ENCODE measurements at regions not wholly inside any gene's neighbourhood (a gene's known extent, or its start where the extent isn't known, plus 50 kb on each side); places are given as distances from the start of the nearest gene placed in this dataset.

DNA sequence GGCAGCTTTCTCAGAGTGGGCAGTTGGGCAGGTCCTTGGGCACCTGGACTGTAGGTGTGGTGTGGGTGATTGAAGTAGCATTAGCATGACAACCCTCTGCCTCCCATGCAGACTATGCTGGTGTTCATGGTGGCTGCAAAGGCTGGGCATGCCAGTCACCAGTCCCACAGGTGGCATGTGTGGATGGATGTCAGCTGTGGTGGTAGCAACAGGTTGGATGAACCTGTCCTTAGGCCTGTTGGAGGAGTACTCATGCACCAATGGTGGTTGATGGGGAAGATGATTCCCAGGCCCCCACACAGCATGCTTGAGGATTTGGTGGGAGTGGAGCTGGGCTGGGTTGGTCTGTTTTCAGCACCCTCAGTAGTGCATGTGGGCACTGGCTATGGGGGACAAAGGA lies 251.1 kb downstream of the PAX1 start:
- DNase-seq (ENCODE audit: low read depth in 2 of 2), result no peak

DNA sequence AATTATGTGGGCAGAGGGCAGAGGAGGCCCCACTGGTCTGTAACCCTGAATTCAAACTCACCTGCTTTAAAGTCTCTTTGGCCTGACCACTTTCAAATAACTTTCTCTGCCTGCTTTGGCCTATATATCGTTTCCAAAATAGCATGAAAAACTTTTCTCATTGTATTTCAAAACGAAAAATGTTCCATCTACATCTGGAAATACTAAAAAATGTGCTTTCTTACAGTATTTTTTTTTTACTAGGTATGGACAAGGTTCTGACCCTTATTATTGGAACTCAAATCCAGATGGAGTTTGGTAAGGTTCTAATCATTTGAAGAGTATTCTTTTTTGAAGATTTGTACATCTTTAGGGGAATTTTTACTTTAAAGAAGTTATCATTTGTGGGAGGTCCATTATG lies 241.9 kb downstream of the PAX1 start:
- no peak for DNase-seq (ENCODE audit: low read depth in 2 of 2)

DNA sequence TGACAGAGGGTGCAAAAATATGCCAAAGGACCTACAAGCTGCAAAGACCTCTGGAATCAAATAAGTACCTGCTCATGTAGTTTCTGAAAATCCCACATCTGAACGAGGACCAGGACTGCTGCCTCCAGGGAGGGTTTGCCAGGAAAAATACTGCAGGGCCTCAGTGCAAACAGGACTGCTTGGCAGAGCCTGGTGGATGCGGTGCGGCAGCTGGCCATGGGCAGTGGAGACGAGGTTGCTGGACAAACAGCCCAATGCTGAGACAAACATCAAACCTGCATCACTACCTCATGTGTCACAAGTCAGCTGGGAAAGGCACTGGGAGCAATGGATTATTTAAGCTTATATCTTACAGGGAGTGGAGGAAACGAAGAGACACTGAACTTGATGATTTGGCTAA lies 238.8 kb downstream of the PAX1 start:
- DNase-seq (ENCODE audit: low read depth in 2 of 2), result no peak

DNA sequence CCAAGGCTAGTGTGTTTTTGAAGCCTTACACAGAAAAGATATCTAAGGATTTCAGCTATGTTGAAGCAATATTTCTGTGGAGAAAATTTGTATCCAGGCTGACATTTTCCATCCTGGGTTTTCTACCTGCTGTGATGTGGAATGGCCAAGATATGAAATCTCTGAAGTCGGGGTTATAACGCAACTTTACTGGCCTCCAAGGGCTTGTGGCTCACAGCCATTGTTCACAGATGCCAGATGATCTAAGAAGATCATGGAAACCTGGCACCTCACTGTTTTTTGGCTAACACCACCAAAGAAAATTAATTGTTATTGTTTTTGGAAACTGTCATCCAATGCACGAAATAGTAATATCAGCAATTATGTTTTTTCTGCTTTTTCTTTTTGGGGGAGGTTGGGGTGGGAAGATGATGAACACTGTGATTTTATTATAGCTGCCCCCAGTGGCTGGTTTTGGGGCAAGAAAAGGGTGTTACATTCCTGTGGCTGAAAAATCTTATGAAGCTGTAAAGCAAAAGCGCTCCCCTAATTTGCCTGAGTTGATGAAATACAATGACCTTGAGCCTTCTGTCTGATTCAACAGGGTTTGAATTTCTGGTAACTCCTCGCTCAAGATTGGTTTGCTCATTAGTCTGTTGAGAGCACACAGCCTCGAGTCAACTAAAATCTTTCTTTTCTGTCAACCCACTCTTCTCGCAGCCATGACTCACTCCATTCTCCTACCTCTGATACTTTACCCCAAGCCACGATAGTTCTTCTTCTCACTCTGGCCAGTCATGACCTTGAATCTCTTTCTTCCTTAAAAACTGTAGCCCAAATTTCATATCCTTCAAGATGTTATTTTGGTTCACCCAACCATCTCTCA lies 236.7 kb downstream of the PAX1 start:
- DNase-seq (ENCODE audit: low read depth in 2 of 2), result no peak

DNA sequence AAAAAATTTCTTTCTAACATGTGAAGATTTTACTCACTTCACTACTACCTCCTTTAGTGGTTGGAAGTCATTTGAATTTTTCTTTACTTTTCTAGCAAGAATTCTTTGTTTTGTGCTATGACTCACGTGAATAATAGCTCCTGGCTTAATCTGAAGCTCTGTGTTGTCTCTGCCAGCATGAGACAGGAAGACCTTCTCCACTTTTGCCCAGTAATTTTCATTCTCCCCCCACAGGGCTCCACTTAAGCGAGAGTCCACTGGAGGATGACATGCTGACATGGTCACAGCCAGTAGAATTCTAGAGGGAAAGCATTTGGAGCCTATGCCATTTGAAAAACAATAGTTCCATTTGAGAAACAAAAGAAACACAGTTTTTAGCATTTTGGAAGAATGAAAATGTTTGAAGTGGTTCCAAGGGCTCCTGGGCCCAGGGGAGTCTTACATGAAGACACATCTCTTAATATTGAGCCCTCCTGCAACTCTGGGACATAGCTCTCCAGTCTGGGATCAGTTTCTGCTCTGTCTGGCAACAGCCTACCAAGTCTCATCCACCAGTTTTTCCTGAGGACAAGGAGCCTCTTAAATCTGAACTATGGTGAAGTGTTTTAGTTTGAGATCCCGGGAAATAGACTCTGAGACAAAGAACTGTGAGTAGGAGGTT lies 231.4 kb downstream of the PAX1 start:
- no peak for DNase-seq (ENCODE audit: low read depth in 2 of 2)

DNA sequence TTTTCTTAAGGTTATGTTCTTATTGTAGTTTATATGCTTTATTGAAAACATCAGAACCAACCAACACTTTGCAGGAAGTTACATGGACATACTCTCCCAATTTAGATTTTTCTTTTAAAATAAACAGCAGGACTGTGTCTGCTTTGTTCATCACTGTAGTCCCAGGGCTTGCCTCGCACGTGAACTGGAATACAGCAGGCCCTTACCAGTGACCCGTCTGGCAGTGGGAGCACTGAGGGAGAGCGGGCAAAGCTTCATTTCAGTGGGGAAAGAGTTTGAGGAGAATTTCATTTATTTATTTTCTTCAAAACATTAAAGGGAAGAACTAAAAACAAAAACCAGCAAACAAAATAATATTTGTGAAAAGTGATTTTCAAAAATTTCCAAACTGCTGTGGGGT lies 230.8 kb downstream of the PAX1 start:
- DNase-seq (ENCODE audit: low read depth in 2 of 2), result no peak

DNA sequence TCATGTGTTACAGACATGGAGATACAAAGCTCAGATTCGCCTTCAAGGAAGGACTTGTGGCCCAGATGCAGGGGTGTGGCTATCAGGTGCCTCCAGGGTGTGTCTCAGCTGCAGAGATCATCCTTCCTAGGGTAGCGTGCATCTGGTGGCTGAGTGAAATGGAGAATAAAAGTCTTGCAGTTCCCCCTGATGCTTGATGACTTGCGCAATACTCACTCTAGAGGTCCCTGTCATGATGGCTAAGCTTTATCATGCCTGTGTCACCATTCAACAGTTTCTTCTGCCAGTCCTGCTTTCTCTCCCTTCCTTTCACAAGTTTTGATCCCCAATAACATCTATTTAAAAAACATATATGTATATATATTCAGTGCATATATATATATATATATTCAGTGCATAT lies 228.1 kb downstream of the PAX1 start:
- no peak for DNase-seq (ENCODE audit: low read depth in 2 of 2)

- no peak for DNase-seq (ENCODE audit: low read depth in 2 of 2)
These were observed 215.8 kb downstream of the PAX1 start for GRCh38 chr20:21921251-21921650.

- DNase-seq (ENCODE audit: low read depth in 2 of 2), result no peak
These were observed 214.7 kb downstream of the PAX1 start for GRCh38 chr20:21920211-21920610.

DNA sequence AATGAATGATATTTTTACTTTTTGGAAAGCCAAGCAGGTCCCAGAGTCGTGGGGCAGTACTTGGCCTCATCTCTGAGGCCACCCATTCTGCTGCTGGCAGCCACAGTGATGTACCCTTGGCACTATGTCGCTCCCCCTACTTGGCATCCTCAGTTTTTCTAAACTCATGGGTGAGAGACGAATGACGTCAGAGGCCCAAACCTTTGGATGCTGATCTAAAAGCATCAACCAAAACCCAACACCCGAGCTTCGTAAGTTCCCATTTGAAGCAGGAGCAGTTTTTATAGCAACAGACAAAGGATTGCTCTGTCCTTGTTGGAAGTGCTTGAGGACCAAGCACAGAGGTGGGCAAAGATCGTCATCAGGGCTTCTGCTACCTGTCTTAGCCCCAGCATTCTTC lies 212.9 kb downstream of the PAX1 start:
- no peak for DNase-seq (ENCODE audit: low read depth in 2 of 2)

- no peak for DNase-seq (ENCODE audit: low read depth in 2 of 2)
These were observed 196.9 kb downstream of the PAX1 start for GRCh38 chr20:21902391-21902790.

- no peak for DNase-seq (ENCODE audit: low read depth in 2 of 2)
These were observed 196.2 kb downstream of the PAX1 start for GRCh38 chr20:21901470-21902275.

- no peak for DNase-seq (ENCODE audit: low read depth in 2 of 2)
These were observed 195.0 kb downstream of the PAX1 start for GRCh38 chr20:21900431-21900830.

GRCh38 chr20:21874921-21875320 lies 169.5 kb downstream of the PAX1 start:
- no peak for DNase-seq (ENCODE audit: low read depth in 2 of 2)

GRCh38 chr20:21874127-21874526 lies 168.7 kb downstream of the PAX1 start:
- no peak for DNase-seq (ENCODE audit: low read depth in 2 of 2)

GRCh38 chr20:21873291-21873690 lies 167.8 kb downstream of the PAX1 start:
- no peak for DNase-seq (ENCODE audit: low read depth in 2 of 2)

DNA sequence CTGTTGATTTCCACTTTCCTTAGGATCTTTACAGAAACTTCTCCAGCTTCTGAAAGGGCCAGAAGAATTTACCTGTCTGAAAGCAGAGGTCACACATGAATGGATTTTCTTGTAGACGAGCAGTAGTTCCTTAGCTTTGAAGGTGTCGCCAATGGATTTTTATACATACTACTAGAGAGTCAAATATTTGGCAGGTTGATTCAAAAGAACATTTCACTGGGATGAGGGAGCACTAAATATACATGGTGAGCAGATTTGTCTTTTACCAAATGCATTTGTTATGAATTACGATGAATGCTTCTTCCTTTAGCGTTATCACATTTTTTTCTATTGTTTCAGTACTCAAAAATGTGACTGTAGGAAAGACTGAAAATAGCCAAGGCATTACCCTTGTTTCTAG lies 162.3 kb downstream of the PAX1 start:
- DNase-seq (ENCODE audit: low read depth in 2 of 2), result no peak

- no peak for DNase-seq (ENCODE audit: low read depth in 2 of 2)
These were observed 161.9 kb downstream of the PAX1 start for GRCh38 chr20:21867353-21867752.

DNA sequence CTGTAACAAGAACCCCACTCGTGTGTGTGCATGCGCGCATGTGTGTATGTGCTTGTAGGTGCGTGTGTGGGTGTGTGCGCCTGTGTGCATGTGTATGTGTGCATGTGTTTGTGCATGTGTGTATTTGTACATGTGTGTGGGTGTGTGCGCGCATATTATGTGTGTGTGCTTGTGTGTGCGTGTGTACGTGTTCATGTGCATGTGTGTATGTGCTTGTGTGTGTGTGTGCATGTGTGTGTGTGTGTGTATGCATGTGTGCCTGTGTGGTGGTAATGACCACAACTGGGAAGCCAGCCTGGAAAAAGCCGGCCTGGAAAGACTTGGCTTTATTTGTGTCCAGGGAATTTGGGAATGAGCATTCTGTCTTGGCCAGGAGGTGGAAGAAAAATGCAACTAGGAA lies 157.5 kb downstream of the PAX1 start:
- DNase-seq (ENCODE audit: low read depth in 2 of 2), result no peak

- DNase-seq (ENCODE audit: low read depth in 2 of 2), result no peak
These were observed 156.9 kb downstream of the PAX1 start for GRCh38 chr20:21862259-21862946.

DNA sequence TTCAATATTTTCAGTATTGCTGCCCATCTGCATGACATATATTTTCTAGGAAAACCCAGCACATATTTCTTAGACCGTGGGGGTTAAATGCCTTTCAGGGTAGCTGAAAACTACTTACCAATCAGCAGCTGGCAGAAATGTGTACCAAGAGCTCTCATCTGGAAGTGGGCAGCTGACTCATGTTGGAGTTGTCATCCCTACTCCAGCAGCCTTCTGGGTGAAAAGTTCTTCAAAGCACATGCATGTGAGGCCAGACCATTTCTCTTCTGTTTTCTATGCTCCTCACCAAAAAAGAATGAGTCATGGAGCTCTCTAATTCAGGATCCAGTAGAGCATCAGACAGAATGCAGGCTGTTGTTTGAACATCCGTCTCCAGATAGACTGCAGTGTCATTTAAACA lies 135.5 kb downstream of the PAX1 start:
- DNase-seq (ENCODE audit: low read depth in 2 of 2), result no peak

- DNase-seq (ENCODE audit: low read depth in 2 of 2), result no peak
These were observed 134.5 kb downstream of the PAX1 start for GRCh38 chr20:21839982-21840381.

Measured in stimulated activated CD8-positive, alpha-beta memory T cell treated with anti-CD3 and anti-CD28 coated beads, Interleukin-7, amount 100 ng/mL, for 1 hour (primary cell).